ENCODE measurements at regions not wholly inside any gene's neighbourhood (a gene's known extent, or its start where the extent isn't known, plus 50 kb on each side); places are given as distances from the start of the nearest gene placed in this dataset.
A peak's percentile ranks its signal among the peaks of the same experiment; 100 is the strongest.

GRCh38 chr4:73001885-73002284 lies 67.6 kb downstream of the COX18 start:
- intact Hi-C loops (cut with DNase I; ENCODE audit: low total_unique reads): no loop called here

GRCh38 chr4:72997409-72997808 lies 72.1 kb downstream of the COX18 start:
- H3K4me3 ChIP-seq: no peak overlapping the region
- no peak for TF ChIP-seq POLR2AphosphoS5 (IDR thresholded peaks at IDR 0.05)
- no peak for TF ChIP-seq POLR2A (IDR thresholded peaks at IDR 0.05)
- no peak for TF ChIP-seq CTCF (IDR thresholded peaks at IDR 0.05)
- no peaks in the 10 kb centered on the region for H3K27me3 ChIP-seq
- intact Hi-C loops (cut with DNase I; ENCODE audit: low total_unique reads): no loop called here
- H3K4me1 ChIP-seq: no peaks in the 10 kb centered on the region
- no peak overlapping the region for H3K27ac ChIP-seq
- no peaks in the 10 kb centered on the region for H3K9me3 ChIP-seq
- peak in 1 of 2 donors; percentile 47 for DNase-seq (ENCODE audit: low spot score in 2 of 2)
- no peaks in the 10 kb centered on the region for H3K36me3 ChIP-seq

More at GRCh38 chr4:73001885-73002284, 67.6 kb downstream of the COX18 start:
- no peaks in the 10 kb centered on the region for H3K4me1 ChIP-seq
- H3K4me3 ChIP-seq: no peak overlapping the region
- no peaks in the 10 kb centered on the region for H3K36me3 ChIP-seq
- no peak for TF ChIP-seq CTCF (IDR thresholded peaks at IDR 0.05)
- no peak for TF ChIP-seq POLR2AphosphoS5 (IDR thresholded peaks at IDR 0.05)
- TF ChIP-seq POLR2A (IDR thresholded peaks at IDR 0.05): no peak
- no peaks in the 10 kb centered on the region for H3K9me3 ChIP-seq
- H3K27me3 ChIP-seq: no peaks in the 10 kb centered on the region
- H3K27ac ChIP-seq: no peak overlapping the region
- DNase-seq (ENCODE audit: low spot score in 2 of 2): no peak

GRCh38 chr4:72994670-72995069 lies 74.8 kb downstream of the COX18 start:
- TF ChIP-seq CTCF (IDR thresholded peaks at IDR 0.05): no peak
- no peak for TF ChIP-seq POLR2AphosphoS5 (IDR thresholded peaks at IDR 0.05)
- no peak for TF ChIP-seq POLR2A (IDR thresholded peaks at IDR 0.05)
- DNase-seq (ENCODE audit: low spot score in 2 of 2): no peak
- H3K9me3 ChIP-seq: no peaks in the 10 kb centered on the region
- no peak overlapping the region for H3K27ac ChIP-seq
- H3K4me3 ChIP-seq: no peak overlapping the region
- no peaks in the 10 kb centered on the region for H3K36me3 ChIP-seq
- H3K4me1 ChIP-seq: no peaks in the 10 kb centered on the region
- H3K27me3 ChIP-seq: no peaks in the 10 kb centered on the region
- intact Hi-C loops (cut with DNase I; ENCODE audit: low total_unique reads): no loop called here

- intact Hi-C loops (cut with DNase I; ENCODE audit: low total_unique reads): no loop called here
- Histone ChIP-seq H3K27ac (no peak overlapping the region), H3K4me1 (no peaks in the 10 kb centered on the region), H3K9me3 (no peaks in the 10 kb centered on the region), H3K4me3 (no peak overlapping the region), H3K27me3 (no peaks in the 10 kb centered on the region), H3K36me3 (no peaks in the 10 kb centered on the region)
- TF ChIP-seq POLR2A (IDR thresholded peaks at IDR 0.05) (no peak), POLR2AphosphoS5 (IDR thresholded peaks at IDR 0.05) (no peak), CTCF (IDR thresholded peaks at IDR 0.05) (no peak)
- peak in 1 of 2 donors; percentile 24 for DNase-seq (ENCODE audit: low spot score in 2 of 2)
Measured at GRCh38 chr4:72993876-72994275, 75.6 kb downstream of the COX18 start.

GRCh38 chr4:72991873-72992272 lies 77.6 kb downstream of the COX18 start:
- no peak for DNase-seq (ENCODE audit: low spot score in 2 of 2)

More at GRCh38 chr4:72991873-72992272, 77.6 kb downstream of the COX18 start:
- intact Hi-C loops (cut with DNase I; ENCODE audit: low total_unique reads): no loop called here
- no peak overlapping the region for H3K27ac ChIP-seq
- no peak overlapping the region for H3K4me3 ChIP-seq
- no peaks in the 10 kb centered on the region for H3K9me3 ChIP-seq
- no peaks in the 10 kb centered on the region for H3K27me3 ChIP-seq
- no peaks in the 10 kb centered on the region for H3K4me1 ChIP-seq
- TF ChIP-seq POLR2A (IDR thresholded peaks at IDR 0.05) (no peak), POLR2AphosphoS5 (IDR thresholded peaks at IDR 0.05) (no peak), CTCF (IDR thresholded peaks at IDR 0.05) (no peak)
- no peaks in the 10 kb centered on the region for H3K36me3 ChIP-seq

All from breast epithelium (tissue), 4 donors.